Fibroblast of skin of right quadriceps (primary cell): ENCODE measurements at regions not wholly inside any gene's neighbourhood (a gene's known extent, or its start where the extent isn't known, plus 50 kb on each side); places are given as distances from the start of the nearest gene placed in this dataset.

Experiments used
- DNase-seq: peaks from one replicate; pipeline ENCODE4 v3.0.0-alpha.2; 2013

DNA sequence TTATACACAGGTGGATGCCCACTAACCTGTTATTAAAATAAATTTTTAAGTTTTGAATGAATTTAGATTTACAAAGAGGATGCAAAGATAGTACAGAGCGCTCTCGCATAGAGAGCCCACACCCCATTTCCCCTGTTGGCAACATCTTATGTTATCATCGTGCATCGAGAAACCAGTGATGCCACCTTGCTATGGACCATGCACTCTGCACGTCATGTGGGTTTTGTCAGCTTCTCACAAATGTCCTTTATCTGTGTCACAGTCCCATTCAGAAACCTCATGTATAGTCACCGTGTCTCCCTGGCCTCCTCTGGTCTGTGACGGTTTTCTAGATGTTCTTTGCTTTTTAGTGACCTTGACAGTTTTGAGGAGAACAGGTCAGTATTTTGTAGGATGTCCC, 60.0 kb downstream of the ING1 start:
- no peak for DNase-seq

DNA sequence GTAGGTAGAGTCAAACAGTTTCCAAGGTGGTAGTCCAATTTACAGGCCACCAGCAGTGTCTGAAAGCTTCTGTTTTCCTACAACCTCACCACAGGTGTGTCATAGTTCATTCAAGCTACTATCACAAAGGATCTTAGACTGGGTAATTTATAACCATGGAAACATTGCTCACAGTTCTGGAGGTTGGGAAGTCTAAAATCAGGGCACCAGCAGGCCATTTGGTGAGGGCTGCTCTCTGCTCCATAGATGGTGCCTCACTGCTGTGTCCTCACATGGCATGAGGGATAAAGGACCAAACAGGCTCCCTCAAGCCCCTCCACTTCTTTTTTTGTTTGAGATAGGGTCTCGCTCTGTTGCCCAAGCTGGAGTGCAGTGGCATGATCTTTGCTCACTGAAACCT, 60.6 kb downstream of the ING1 start:
- no peak for DNase-seq

DNA sequence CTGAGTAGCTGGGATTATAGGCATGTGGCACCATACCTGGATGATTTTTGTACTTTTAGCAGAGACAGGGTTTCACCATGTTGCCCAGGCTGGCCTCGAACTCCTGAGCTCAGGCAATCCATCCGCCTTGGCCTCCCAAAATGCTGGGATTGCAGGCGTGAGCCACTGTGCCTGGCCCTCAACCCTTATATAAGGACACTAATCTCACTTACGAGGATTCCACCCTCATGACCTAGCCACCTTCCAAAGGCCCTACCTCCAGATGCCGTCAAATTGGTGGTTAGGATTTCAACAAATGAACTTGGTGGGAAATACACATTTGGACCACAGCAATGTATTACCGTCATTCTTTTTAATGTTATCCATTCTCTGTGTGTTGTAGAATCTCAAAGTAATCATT, 61.0 kb downstream of the ING1 start:
- no peak for DNase-seq

- no peak for DNase-seq
Observed at GRCh38 chr13:110775576-110775975, 62.1 kb downstream of the ING1 start.

GRCh38 chr13:110777251-110777820, 63.8 kb downstream of the ING1 start:
- no peak for DNase-seq

- DNase-seq = no peak
Observed at GRCh38 chr13:110779022-110779421, 65.5 kb downstream of the ING1 start.

- DNase-seq = no peak
Observed at GRCh38 chr13:110780422-110780821, 66.9 kb downstream of the ING1 start.

- no peak for DNase-seq
Observed at GRCh38 chr13:110782185-110782584, 68.7 kb downstream of the ING1 start.

DNA sequence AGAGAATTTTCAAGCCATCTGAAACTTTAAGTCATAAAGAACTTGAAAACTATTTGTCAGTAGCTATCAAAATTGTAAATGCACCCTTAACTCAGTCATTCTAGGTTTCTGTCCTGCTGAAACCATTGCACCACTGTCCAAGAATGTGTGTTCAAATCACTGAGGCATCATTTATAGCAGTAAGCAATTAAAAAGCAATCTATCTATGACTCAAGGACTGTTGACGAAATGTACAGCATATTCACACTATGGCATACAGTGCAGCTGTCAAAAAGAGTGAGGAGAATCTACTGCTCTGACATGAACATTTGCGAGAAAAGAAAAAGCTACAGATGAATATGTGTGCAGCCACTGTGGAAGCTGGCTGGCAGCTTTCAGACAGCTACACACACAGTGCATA, 71.2 kb downstream of the ING1 start:
- peak; percentile 19 for DNase-seq

DNA sequence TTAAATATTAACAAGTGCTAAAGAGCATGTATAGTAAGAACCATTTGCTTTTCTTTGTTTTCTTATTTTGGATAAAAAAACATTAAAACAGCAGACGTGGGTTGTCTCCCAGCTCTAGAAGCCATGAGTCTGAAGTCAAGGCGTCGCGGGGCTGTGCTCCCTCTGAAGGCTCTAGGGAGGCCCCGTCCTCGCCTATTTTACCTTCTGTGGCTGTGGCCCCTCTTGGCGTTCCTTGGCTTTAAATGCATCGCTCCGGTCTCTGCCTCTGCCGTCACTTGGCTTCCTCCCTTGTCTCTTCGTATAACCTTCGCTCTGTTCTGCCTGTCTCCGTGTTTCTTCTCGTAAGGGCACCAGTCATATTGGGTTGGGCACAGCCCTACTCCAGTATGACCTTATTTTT, 75.3 kb downstream of the ING1 start:
- DNase-seq = no peak

DNA sequence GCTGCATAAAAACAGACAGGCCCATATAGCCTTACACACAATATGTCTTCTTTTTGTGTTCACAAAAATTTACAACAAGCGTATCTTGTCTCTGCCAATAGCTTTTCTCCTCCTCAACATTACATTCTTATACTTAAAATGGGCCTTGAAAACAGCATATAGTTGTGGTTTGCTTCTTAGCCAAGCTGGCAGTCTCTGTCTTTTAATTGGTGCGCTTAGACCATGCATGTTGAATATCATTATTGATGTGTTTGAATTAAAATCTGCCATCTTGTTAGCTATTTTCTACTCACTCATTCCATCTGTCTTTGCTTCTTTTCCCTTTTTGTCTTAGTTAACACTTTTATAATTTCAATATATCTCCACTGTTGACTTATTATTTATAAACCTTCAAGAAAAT, 76.4 kb downstream of the ING1 start:
- DNase-seq = no peak

DNA sequence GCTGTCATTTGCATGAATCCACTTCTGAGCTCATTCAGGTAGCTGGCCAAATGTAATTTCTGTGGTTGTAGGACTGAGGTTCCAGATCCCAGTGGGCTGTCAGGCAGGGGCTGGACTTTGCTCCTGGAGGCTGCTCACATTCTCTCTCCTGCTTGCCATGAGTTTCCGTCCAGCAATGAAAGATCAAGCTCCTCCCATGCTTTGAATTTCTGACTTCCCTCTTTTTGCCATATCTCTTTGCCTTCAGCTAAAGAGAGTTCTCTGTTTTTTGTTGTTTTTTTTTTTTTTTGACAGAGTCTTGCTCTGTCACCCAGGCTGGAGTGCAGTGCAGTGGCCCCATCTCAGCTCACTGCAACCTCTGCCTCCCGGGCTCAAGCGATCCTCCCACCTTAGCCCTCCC, 76.9 kb downstream of the ING1 start:
- no peak for DNase-seq

DNA sequence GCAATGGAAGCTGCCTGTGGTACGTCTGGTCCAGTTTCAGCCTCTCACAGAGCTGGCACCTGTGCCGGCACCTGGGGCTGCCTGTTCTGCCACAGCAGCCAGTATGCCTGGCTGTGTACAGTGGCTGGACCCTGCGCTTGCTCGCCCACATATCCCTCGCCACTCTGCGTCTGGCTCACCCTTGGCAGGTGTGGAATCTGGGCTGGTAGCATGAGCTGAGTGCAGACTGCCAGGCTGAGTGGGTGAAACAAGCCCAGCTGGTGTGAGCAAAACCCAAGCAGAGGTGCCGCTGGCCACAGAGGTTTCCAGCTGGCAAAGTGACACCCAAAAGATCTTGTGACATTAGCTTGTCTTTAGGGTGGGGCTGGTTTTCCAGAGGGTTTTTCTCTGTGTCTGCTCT, 80.7 kb downstream of the ING1 start:
- DNase-seq = no peak

DNA sequence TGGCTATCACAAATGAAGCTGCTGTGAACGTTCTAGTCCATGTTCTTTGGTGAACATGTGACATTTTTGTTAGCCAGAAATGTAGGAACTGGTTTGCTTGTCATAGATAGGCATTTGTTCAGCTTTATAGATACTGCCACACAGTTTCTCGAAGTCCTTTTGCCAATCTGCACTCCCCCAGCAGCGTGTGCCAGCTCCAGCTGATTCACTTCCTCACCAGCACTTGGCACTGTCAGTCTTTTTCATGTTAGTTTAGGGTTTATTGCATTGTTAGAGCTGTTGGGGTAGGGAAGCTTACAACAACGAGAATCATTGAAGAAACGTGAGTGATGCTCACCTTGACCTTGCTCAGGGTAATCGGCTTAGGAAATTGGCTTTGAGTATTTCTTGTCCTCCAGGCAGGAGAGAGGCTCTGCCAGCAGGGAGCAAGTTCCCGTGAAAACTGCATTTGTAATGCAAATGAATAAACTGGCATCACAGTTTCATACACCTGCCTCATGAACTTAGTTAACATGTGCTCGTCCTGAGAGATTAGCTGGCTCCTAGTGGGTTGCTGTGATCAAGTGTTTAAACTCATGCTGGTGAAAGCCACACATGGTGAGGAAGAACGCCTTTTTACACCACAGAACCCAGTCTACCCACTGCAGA, 83.9 kb downstream of the ING1 start:
- DNase-seq = no peak

- no peak for DNase-seq
Observed at GRCh38 chr13:110798081-110798994, 84.8 kb downstream of the ING1 start.

DNA sequence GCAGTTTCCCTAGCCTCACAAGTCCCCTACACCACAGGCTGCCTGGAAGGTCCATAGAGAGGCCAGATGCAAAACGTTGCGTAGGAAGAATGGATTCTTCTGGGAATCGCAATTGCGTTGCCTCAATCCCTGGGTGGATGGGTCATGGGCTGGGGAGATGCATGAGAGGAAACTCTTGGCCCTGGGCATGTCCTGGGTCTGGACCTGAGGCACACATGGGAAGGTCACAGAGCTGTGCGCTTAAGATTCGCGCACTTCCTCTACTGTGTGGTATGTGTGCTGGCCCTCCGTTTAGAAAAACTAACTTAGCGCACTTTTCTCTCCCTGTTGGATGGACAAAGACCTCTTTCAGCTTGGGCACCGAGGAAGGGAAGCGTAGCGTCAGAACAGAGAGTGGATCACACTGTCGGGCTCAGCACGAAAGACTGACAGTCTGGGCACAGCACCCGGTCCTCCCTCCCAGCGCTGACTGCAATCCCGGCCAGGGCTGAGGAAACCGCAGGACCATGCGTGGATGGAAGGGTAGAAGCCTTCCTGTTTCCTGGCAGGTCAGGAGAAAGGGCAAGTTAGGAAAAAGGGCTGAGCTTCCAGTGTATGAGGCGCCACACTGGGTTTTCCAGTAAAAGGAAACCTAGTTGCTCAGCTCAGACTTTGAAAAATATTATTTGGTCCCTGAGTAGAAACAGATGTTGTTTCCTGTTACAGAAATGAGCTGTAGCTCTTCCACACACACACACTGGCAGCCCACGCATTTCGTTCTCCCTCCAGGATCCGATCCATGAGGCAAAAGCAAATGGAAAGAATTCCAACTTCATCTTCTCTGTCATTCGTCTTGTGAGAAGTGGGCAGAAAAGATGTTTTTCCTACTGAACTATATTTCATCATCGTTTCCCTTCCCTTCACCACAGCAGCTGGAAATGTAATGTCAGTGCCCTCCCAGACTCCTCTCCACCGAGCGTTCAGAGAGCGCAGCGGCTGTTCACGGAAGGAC, 86.0 kb downstream of the ING1 start:
- DNase-seq = peak; percentile 86

- DNase-seq = no peak
Observed at GRCh38 chr13:110801044-110801443, 87.5 kb downstream of the ING1 start.

DNA sequence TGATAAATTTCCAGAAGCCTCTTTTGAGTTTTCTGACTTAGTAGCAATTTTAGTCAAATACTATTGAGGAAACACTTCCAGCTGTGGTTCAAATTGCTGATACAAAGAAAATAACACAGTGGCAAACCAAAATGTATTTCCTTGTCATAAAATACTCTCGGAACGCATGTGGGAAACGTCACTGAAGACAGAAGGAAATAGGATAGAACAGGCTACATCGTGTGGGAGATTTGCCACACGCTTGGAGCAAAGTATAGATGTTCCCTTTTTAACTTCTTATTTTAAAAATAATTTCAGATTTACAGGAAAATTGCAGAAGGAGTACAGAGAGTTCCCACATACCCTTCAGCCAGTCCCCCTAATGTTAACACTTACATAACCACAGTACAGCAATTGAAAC, 88.8 kb downstream of the ING1 start:
- no peak for DNase-seq

GRCh38 chr13:110806636-110807035, 93.1 kb downstream of the ING1 start:
- DNase-seq = no peak

DNA sequence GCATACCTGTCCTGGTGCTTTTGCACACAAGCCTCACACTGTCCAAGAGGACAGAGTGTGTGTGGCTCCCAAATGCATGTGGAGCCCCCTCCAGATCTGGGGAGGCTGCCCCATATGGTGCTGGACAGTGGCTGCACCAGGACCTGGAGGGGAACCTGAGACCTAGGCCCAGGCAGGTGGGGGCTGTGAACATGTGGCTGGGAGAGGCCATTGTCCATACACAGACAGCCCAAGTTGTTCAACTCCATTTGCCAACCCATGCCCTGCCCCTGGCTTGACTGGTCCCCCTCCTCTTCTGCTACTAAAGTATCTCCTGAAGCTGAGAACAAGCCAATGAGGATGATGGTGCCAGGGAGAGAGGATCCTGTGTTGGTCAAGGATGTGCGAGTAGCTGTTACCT, 94.0 kb downstream of the ING1 start:
- DNase-seq = no peak

GRCh38 chr13:110808138-110808537, 94.6 kb downstream of the ING1 start:
- no peak for DNase-seq

GRCh38 chr13:110809871-110810486, 96.5 kb downstream of the ING1 start:
- DNase-seq = no peak
